NCI-H524 treated with DMSO at 0.1 percent for 48 hours (cell line): ENCODE measurements at regions not wholly inside any gene's neighbourhood (a gene's known extent, or its start where the extent isn't known, plus 50 kb on each side); places are given as distances from the start of the nearest gene placed in this dataset.
A peak's percentile ranks its signal among the peaks of the same experiment; 100 is the strongest.

ENCODE experiments used
- DNase-seq: peaks from one replicate; lab custom pipeline; 2025; lab: John Stamatoyannopoulos, UW

DNA sequence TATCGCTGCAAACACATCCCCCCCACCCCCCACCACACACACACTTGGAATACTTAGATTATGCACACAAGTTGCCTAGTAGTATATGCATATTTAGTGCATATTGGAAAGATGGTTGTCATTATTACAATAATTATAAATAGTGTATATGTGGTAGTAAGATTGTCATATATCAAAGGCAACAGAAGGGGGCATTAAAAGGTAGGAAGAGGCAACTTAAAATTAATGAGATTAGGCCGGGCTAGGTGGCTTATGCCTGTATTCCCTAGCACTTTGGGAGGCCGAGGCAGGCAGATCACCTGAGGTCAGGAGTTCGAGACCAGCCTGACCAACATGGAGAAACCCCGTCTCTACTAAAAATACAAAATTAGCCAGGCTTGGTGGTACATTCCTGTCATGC, 52.1 kb downstream of the GSC start:
- peak; percentile 14 for DNase-seq

DNA sequence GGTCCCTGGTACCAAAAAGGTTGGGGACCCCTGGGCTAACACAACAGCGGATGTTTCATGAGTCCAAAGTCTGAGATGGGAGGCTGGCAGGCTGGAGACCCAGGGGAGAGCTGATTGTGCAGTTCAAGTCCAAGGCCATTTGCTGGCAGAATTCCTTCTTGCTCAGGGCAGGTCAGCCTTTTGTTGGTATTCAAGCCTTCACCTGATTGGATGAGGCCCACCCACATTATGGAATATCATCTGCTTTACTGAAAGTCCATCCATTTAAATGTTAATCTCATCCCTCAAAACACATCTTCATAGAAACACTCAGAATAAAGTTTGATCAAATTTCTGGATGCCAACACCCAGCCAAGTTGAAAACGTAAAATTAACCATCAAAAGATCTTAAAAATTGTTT, 52.9 kb downstream of the GSC start:
- no peak for DNase-seq

DNA sequence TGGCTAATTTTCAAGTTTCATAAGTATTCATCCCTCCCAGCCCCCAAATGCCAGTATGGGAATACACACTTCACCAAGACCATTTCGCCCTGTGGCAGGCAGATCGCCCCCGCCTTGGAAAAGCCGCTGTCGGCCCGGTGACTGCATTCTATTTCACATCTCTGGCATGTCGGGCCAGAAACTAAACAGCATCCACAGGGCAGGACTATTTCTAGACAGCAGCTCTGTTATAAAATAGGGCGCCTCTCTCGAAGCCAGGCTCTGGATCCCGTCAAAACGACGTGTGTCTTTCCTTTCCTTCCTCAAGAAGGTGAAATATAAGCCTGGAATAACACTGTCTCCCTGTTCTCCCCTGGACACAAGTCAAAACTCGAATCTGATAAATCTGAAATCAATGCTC, 56.8 kb downstream of the GSC start:
- DNase-seq, result no peak

DNA sequence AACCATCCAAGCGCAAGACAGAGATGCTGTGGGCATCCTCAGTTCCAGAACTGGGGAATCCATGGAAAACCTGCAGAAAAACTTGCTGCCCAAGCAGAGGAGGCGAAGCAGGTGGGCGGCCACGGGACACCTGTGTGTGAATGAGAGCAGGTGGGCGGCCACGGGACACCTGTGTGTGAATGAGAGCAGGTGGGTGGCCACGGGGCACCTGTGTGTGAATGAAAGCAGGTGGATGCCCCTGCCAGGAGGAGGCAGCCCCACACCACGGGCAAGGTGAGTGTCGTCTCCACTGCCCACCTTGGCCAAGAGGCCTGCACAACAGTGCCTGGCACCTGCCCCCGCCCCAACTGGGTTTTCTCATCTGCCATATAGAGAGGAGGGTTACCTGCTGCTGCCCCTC, 59.2 kb downstream of the GSC start:
- no peak for DNase-seq

DNA sequence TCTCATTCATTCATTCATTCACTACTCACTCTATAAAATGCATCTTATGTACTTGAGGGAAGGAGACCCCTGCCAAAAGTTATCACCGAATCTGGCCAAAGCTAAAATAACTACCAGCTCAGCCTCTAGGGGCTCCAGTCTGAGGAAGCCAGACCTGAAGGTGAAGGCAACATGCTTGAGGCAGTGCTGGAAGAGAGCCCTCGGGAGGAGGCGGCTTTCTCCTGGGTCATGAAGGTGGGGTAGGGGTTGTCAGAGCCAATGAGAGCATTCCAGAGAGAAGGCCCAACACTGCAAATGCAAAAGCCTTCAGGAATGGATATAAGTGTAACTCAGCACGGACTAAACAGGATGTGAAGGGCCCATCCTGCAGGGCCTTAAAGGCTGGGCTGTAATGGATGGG, 62.4 kb downstream of the GSC start:
- DNase-seq, result no peak

DNA sequence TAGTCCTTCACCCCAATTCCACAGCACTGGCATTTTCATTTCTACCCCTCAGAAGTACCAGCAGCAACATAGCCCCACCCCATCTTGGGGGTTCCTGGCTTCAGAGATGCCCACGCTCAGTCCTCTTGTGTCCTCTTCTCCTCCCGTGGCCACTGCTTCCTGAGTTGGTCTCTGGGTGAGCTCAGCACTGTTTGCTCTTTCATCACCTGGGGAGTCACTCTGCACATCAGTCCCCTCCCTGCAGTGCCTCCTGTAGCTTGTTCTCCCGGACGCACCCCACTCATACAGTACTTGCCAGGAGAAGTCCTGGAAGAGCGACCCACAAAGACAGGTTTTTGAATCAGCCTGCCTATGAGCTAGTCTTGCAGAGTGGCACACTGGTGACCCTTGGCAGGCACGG, 63.8 kb downstream of the GSC start:
- DNase-seq, result no peak

DNA sequence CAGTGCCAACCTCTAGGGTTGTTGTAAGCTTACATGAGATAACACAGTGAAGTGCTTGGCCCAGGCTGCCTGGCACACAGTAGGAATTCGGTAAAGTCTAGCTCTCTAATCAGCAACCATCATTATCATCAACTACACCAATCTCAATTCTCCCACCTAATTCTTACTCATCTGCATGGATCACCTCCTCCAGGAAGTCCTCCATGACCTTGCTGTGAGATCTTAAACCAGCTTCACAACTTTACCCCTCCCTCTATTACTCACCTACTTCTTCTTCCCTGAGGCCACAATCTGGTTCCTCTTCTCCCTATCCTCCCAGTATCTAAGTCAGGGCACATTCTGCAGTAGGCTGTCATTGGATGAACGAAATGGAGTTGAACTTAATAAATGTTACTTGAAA, 67.3 kb downstream of the GSC start:
- no peak for DNase-seq

DNA sequence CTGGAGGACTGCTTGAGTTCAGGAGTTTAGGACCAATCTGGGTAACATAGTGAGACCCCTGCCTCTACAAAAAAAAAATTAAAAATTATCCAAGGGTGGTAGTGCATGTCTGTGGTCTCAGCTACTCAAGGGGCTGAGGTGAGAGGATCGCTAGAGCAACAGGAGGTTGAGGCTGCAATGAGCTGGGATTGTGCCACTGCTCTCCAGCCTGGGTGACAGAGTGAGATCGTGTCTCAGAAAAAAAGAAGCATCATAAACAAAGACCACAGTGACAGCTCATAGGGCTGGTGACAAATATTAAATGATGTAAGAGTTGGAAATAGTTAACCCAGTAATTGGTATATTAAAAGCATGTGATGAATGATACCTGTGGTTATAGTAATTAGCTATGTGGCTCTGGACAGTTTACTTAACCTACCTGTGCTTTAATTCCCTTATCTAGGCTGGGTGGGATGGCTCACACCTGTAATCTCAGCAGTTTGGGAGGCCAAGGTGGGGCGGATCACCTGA, 68.0 kb downstream of the GSC start:
- no peak for DNase-seq

DNA sequence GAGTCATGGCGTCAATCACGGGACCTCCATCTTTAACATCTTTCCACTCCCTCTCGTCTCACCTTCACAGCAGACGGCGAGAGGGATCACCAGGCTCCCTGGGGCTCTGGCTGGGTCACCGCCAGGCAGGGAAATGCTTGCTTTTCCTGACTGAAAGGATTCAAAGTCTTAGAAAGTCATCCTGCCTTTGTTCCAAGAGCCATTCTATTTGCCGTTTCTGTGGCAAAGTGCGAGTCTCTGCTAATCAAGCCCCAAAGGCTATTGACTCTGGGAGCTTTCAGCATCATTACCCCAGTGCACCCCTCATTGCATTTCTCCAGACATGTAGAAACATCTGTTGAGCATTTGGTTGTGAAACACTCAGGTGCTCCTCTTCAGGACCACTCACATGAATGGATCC, 69.6 kb downstream of the GSC start:
- no peak for DNase-seq

DNA sequence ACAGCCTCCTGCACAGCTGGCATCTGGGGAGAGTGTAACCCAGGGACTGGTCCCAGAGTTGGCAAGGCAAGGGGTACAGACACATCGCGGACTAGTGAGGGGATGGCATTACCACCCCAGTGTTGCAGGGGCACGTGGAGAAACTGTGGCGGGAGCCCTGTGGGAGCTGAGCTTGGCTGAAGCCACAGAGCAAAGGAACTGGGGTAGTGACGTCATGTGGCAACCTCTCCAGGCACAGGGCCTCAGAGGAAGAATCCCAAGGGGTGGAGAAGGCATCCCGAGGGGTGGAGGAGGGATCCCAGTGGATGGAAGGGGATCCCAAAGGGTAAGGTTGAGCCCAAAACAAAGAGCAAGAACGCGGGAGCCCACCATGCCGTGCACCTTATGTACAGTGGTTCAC, 70.1 kb downstream of the GSC start:
- DNase-seq, result no peak

DNA sequence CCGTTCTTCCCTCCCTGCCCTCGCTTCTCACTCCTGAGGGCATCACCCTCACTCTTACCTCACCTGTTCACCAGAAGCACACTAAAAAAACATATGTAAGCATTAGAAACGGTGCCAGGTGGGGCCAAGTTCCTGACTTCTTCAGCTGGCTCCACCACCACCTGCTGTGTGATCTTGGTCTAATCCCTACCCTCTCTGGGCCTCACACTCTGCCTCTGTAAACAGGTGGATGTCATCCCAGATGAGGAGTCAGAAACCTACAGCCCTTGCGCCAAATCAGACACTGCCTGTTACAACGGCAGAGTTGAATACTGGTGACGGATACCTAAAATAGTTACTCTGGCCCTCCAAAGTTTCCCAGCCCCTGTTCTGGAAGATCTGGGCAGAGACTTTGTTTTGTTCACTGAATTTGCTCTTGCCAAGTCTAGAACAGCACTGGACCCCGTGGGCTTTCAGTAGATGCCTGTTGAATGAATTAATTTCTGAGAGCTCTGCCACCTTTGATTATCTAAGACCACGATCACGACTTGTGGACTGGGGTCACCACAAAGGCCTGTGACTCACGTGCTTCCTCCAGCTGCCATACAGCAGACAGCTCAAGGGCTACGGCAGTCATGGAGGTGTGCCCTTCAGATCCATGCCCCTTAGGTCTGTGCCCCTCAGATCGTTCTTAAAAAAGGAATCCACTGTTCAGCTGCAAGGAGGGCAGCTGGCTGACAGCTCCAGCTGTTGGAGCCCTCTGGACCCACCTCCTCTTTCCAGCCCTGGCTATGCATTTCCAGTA, 71.9 kb downstream of the GSC start:
- no peak for DNase-seq

DNA sequence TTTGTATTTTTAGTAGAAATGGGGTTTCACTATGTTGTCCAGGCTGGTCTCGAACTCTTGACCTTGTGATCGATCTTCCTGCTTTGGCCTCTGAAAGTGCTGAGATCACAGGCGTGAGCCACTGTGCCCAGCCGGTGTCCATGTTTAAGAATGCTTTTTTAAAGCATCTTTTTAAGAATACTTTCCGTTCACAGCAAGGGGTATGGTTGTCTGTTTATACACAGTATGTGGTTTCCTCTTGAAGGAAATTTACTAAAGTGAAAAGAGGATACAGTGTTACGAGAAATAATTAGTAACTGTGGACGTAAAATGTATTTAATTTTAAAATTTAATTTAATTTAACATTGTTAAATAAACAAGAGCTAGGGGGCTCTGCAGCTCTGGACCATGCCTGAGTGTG, 73.4 kb downstream of the GSC start:
- no peak for DNase-seq

DNA sequence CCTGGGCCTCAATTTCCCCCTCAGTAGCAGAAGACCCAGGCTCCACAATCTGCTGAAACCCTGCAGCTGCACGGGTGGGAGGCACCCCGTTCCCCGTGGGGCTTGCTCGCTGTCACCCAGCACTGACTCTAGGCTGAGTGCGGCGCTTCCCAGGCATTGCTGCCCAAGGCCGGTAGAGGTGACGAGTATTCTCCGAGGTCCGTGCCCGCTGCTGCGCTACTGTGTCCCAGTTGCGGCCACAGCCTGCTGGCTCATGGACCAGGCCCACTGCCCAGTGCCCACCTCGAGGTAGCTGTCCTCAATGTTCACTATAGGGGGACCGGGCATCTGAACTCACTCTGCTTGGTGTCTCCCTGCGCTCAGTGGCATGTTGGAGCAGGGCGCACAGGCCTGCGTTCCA, 74.7 kb downstream of the GSC start:
- no peak for DNase-seq

DNA sequence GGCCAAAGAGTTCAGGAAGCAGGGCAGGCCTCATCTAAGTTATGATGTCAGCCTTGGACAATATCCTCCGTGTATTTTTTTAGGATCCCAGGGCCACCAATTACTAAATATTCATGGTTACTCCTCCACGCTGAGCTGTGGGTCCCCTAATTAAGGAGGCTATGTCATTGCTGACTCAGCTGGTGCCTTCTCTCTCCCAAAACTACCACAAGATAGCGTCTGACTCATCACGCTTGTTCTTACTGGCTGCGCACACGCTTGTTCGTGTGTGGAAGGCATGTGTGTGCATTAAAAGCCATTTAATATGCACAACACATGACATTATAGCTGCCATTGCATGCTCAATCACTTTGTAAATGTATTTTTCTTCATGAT, 78.3 kb downstream of the GSC start:
- no peak for DNase-seq

DNA sequence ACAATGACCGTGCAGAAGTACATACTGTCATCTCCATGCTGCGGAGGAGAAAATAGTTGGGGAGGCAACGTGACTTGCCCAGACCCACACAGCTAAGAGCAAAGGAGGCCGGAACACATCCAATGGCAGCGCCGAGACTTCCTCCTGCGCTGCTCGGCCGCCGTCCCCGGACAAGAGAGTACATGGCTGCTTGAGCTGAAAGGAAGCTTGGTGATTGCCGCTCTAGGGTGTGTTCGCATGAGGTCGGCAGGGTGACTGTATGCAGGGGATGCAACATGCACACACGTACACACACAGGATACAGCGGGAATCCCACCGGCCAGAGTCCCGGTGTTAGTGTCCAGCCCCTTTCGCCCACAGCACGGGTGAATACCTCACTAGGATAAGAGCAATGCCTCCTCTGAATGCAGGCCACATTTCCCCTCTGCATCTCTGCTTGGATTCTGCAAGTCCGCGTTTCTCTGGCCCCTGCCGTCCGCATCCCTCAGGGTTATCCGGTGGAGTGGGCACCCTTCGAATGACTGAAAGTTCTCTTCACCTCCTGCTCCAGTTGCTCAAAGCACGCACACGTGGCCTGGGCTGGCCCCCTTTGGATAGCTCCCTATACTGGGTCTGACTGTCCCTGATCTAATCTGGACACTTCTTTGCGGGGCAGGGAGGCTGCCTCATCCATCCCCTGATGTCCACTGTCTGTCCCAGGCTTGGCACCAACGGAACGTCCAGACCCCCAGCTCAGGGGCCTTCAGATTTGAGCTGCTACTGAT, 78.8 kb downstream of the GSC start:
- no peak for DNase-seq

DNA sequence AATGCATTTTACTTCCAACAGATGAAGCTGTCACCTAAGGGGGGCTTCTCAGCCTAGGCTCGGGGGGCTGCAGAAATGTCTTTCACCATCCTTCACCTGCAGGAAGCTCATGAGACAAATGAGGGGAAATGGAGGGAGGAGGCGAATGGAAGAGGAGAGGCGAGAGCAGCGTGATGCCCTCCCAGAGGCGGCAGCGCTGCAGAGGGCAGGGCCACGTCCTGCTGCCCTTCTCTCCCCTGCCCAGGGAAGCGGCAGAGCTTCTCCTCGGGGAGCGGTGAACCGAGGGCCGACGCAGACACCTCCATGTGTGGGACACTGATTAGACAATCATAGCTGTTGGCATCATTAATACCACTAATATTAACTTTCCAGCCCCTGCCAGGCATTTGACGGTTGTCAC, 78.3 kb downstream of the SERPINA3 start:
- DNase-seq, result no peak

DNA sequence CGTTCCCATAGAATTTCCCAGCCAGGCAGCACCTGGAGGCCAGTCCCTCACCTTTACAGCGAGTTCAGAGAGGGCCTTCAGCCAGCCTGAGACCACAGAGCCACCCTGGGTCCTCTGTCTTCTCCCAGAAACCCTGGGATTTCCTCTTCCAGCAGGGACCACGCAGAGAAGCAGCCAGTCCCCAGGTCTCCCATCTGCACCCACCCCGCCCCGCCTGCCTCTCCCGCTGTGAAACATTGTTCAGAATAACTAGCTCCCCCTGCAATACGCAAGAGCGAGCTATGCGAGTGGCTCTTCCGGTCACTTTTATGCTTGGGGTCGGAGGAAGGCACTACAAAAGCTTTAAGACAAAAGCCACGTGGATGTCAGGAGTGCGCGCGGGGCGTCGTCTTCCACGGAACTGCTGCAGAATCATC, 77.8 kb downstream of the SERPINA3 start:
- DNase-seq, result no peak

DNA sequence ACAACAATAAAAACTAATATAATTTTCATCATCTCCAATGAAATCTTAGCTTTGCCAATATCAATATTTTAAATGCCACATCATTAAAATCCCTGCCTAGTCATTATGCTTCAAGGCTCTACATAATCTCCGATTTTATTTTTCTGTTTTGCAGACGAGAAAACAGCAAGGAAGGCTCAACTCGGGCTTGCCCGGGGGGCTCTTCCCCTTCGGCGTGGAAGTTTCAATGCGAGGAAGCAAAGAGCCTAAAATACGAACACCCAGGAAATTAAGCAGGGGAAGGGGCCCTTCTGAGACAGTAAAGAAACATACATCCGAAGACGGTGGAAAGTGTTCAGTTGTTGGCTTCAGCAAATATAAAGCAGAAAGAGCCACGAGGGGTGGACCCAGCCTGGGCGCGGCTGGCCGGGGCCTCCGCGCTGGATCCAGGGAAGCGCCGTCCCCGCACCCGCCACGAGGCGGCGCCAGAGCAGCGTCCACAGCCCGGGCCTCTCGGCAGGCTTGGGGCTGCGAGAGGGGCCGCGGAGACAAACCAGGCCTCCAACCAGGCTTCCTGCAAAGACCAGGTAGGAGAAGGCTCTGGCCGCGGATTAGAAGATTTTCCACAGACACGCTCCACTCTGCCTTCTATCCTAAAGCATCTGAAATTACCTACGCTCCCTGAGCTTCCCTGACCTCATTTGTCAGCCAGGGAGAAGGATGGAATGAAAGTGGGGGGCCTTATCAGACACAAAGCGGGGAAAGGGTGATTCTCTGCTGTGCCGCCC, 77.2 kb downstream of the SERPINA3 start:
- DNase-seq, result no peak

DNA sequence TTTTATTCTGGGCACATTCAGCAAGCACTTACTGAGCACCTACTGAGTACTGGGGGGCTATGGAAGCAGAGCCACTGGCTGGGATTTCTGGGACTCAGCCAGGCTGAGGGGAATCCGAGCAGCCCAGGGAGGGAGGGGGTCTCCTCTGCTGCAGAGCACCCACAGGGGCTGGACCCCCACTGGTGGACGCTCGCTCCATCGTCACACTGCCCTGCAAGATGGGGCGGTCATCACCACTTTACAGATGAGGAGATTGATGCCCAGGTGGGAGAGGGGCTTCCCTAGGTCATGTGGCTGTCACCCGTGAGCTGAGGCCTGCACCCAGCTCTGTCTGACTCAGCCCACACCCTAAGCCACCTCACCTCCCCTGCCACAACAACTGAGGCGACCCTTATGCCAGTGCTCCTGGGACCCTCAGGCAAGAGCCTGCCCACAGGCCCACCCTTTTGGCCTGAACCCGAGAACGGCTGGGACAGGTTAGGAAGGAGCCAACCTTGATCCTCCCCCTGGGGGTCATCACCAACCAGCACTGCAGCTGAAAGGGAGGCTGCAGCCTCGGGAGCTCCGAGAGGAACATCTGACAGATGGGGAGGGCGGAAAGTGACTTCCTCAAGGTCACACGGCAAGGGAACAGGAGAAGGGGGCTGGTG, 74.4 kb downstream of the SERPINA3 start:
- DNase-seq, result no peak

DNA sequence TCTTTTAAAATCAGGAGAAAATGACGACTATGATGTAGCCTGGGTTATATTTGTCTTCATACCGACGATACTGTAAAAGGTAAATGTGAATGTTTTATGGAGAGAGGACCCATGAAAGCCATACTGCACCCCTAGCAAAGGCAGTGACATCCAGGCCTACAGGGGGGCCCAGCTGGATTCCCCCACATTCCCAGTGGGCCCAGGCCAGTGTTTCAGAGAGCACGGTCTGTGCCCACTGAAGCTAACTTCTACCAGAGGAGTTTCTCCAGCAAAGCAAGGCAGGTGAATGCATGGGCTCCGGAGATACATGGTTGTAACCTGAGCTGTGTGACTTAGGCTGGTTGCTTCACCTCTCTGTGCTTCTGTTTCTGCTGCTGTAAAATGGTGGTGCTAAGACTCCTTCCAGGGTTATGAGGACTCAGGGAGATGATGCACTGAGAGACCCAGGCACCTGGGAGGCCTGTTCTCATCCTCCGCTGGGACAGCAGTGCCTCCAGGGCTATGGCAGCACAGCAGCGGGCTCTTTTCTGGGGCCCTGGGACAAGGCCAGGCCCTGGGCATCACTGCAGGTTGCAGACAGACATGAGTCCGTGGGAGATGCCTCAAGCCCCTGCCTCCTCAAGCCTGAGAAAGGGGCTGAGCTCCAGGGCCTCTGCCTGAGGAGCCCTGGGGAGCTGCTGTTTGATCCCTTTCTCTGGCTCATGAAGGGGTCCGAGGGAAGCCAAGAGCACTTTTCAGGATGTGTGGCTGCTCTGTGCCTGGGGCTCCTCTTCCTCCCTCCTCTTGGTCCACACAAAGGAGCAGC, 73.7 kb downstream of the SERPINA3 start:
- DNase-seq, result no peak

DNA sequence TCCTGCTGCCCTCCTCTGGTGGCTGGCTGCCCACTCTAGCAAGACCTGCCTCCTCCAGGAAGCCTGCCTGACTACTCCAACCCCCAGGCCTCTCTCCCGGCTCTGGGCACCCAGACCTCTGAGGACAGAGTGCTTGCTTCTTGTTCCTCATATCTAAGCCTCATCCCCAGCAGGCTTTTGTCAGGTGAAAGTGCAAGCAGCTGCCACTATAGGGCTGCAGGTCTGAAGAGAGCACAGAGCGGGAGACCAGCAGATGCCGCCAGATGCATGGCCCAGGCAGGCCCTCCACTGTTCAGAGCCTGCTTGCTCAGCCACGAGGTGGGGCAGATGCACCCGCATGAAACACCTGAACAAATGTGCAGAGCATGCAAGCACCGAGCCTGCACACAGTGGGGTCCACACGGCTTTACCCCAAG, 73.0 kb downstream of the SERPINA3 start:
- peak; percentile 45 for DNase-seq
